ENCODE measurements at regions not wholly inside any gene's neighbourhood (a gene's known extent, or its start where the extent isn't known, plus 50 kb on each side); places are given as distances from the start of the nearest gene placed in this dataset.

DNA sequence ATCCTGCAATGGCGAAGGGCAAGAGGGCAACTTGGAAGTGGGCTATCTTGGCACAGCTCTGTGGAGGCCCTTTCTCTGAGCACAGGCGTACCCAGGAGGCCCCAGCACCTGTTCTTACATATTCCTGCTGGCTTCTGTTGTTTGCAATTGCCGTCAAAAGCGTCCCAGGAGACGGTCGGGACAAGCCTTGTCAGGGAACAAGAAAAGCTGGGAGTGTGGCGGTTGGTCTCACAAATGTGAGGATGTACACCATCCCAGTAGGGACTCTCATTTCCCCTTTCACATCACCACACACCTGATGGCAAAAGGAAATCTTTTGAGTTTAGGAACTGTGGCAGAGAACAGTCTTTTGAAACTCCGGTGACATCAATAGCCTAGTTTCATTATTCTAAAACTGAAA, 94.7 kb upstream of the EFEMP1 start:
- TF ChIP-seq CTCF (IDR thresholded peaks at IDR 0.05) (no peak), POLR2A (IDR thresholded peaks at IDR 0.05) (no peak)

Data from Peyer's patch (tissue), 4 donors.